ENCODE measurements at regions not wholly inside any gene's neighbourhood (a gene's known extent, or its start where the extent isn't known, plus 50 kb on each side); places are given as distances from the start of the nearest gene placed in this dataset.
A peak's percentile ranks its signal among the peaks of the same experiment; 100 is the strongest.
"Not testable (repeated sequence)": the region's sequence is repeated elsewhere in the genome, so short reads cannot be mapped to it uniquely, and the experiment has no call there.

GRCh38 chr6:80504882-80505281 is 398.4 kb downstream of the BCKDHB start:
- no peak for TF ChIP-seq CTCF (IDR thresholded peaks at IDR 0.05; ENCODE audit: borderline replicate concordance, control extremely low read depth, extremely low read depth, insufficient read depth, missing control alignments)
- DNase-seq (ENCODE audit: low spot score): no peak
- in situ Hi-C loops (cut with MboI; ENCODE audit: low sequenced_read_pairs, unreplicated experiment): no loop called here

DNA sequence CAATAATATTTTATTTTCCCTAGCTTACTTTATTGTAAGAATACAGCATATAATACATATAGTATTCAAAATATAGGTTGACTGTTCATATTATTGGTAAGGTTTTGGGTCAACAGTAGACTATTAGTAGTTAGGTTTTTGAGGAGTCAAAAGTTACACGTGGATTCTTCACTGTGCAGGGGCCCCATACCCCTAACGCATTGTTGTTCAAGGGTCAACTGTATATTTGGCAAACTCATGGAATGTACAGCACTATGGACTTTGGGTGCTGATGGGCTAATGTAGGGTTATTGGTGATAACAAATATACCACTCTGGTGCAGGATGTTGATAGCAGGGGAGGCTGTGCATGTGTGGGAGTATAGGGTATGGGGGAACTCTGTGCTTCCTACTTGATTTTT is 397.2 kb downstream of the BCKDHB start:
- TF ChIP-seq CTCF (IDR thresholded peaks at IDR 0.05; ENCODE audit: borderline replicate concordance, control extremely low read depth, extremely low read depth, insufficient read depth, missing control alignments): no peak
- in situ Hi-C loops (cut with MboI; ENCODE audit: low sequenced_read_pairs, unreplicated experiment): no loop called here
- DNase-seq (ENCODE audit: low spot score): no peak

GRCh38 chr6:80502871-80503270 is 396.4 kb downstream of the BCKDHB start:
- no peak for DNase-seq (ENCODE audit: low spot score)
- in situ Hi-C loops (cut with MboI; ENCODE audit: low sequenced_read_pairs, unreplicated experiment): no loop called here
- TF ChIP-seq CTCF (IDR thresholded peaks at IDR 0.05; ENCODE audit: borderline replicate concordance, control extremely low read depth, extremely low read depth, insufficient read depth, missing control alignments): no peak

DNA sequence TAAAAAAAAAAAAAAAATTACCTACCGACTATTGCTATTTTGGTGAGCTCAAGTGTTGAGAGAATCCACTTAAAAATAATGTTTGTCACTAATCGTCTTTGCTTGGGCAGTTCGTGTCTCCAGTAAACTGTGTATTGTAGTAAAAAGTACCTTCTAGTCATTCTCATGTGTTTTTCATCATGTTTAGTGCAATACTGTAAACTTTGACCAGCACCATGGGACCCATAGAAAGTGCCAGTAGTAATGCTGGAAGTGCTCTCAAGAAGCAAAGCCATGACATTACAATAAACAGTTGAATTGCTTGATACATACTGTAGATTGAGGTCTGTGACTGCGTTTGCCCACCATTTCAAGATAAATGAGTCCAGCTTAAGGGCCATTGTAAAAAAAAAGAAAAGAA is 395.2 kb downstream of the BCKDHB start:
- no peak for DNase-seq (ENCODE audit: low spot score)
- in situ Hi-C loops (cut with MboI; ENCODE audit: low sequenced_read_pairs, unreplicated experiment): no loop called here
- TF ChIP-seq CTCF (IDR thresholded peaks at IDR 0.05; ENCODE audit: borderline replicate concordance, control extremely low read depth, extremely low read depth, insufficient read depth, missing control alignments): no peak

- DNase-seq (ENCODE audit: low spot score); in situ Hi-C loops (cut with MboI; ENCODE audit: low sequenced_read_pairs, unreplicated experiment): not testable (repeated sequence)
Observed at GRCh38 chr6:80497696-80498486, 391.4 kb downstream of the BCKDHB start.

GRCh38 chr6:80489911-80490635 is 383.6 kb downstream of the BCKDHB start:
- in situ Hi-C loops (cut with MboI; ENCODE audit: low sequenced_read_pairs, unreplicated experiment): no loop called here
- no peak for TF ChIP-seq CTCF (IDR thresholded peaks at IDR 0.05; ENCODE audit: borderline replicate concordance, control extremely low read depth, extremely low read depth, insufficient read depth, missing control alignments)
- DNase-seq (ENCODE audit: low spot score): no peak

DNA sequence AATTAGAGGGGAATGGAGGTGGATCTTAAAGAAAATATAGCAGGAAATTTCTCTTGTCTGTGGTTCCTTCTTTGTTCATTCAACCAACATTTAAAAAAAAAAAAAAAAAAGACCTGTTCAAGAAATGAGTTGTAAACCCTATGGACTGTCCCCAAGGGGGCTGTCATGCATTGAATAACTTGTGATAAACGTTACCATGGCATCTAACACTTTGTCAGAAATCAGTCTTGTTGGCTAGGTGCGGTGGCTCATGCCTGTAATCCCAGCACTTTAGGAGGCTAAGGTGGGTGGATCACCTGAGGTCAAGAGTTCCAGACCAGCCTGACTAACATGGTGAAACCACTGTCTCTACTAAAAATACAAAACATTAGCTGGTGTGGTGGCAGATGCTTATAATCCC is 381.7 kb downstream of the BCKDHB start:
- peak; percentile 24 for DNase-seq (ENCODE audit: low spot score)
- TF ChIP-seq CTCF (IDR thresholded peaks at IDR 0.05; ENCODE audit: borderline replicate concordance, control extremely low read depth, extremely low read depth, insufficient read depth, missing control alignments): no peak
- in situ Hi-C loops (cut with MboI; ENCODE audit: low sequenced_read_pairs, unreplicated experiment): no loop called here

DNA sequence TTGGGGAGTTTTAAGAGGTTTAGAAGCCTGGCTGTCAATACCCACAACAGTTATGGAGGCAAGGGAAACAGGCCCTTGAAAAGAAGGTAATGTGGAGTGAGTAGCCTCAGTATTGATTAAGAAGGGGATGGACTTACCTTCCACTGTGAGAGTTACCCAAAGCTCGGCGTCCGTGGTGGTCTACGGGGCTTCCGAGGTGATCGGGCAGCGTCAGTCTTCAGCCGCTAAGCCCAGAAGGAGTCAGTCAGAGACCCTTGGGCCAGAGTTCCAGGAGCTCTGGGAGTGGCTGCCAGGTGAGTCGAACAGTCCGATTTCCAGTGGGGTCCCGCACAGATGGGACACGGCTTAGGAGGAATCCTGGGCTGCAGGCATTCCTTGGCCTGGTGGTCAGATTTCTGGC is 379.0 kb downstream of the BCKDHB start:
- in situ Hi-C loops (cut with MboI; ENCODE audit: low sequenced_read_pairs, unreplicated experiment); DNase-seq (ENCODE audit: low spot score): not testable (repeated sequence)

Data from GM13976 (cell line).